ENCODE measurements at regions not wholly inside any gene's neighbourhood (a gene's known extent, or its start where the extent isn't known, plus 50 kb on each side); places are given as distances from the start of the nearest gene placed in this dataset.
"Not testable (repeated sequence)": the region's sequence is repeated elsewhere in the genome, so short reads cannot be mapped to it uniquely, and the experiment has no call there.

- DNase-seq (ENCODE audit: low spot score) = no peak
- no peaks in the 10 kb centered on the region for H3K4me1 ChIP-seq (ENCODE audit: insufficient read depth, low read length, poor library complexity, severe bottlenecking)
- no peaks in the 10 kb centered on the region for H3K9me3 ChIP-seq (ENCODE audit: low read length)
- TF ChIP-seq CTCF (conservative IDR thresholded peaks at IDR 0.05; ENCODE audit: low read length) = no peak
- no peak for TF ChIP-seq EZH2phosphoT487 (IDR thresholded peaks at IDR 0.05; ENCODE audit: borderline replicate concordance, low read depth, low read length)
- H3K9me2 ChIP-seq (ENCODE audit: insufficient read depth, low read length) = no peaks in the 10 kb centered on the region
- intact Hi-C loops (cut with micrococcal nuclease; ENCODE audit: unreplicated experiment) = no loop called here
- ChIA-PET CTCF (ENCODE audit: unreplicated experiment) (no interaction called here), POLR2A (no interaction called here)
- no peak overlapping the region for H2AFZ ChIP-seq (ENCODE audit: low read length)
- H3K36me3 ChIP-seq (ENCODE audit: insufficient read depth, low read length) = no peaks in the 10 kb centered on the region
- H3K27ac ChIP-seq (ENCODE audit: low read depth, low read length, poor library complexity, severe bottlenecking) = no peak overlapping the region
- no peaks in the 10 kb centered on the region for H3K79me2 ChIP-seq (ENCODE audit: insufficient read depth, low read depth, low read length)
- no peak overlapping the region for H3K4me2 ChIP-seq (ENCODE audit: low read length)
- H3K4me3 ChIP-seq (ENCODE audit: low read depth, low read length, poor library complexity, severe bottlenecking) = no peak overlapping the region
- BruUV-seq (replicated peaks) = no TSS peak
- no peaks in the 10 kb centered on the region for H4K20me1 ChIP-seq (ENCODE audit: insufficient read depth, low read length)
These were observed 276.4 kb upstream of the TLE3 start for GRCh38 chr15:70374096-70374495.

- H3K9me3 ChIP-seq (ENCODE audit: low read length); H3K4me3 ChIP-seq (ENCODE audit: low read depth, low read length, poor library complexity, severe bottlenecking); H3K4me2 ChIP-seq (ENCODE audit: low read length); H3K9me2 ChIP-seq (ENCODE audit: insufficient read depth, low read length); POLR2A ChIA-PET; H3K36me3 ChIP-seq (ENCODE audit: insufficient read depth, low read length); CTCF ChIA-PET (ENCODE audit: unreplicated experiment); BruUV-seq (replicated peaks); DNase-seq (ENCODE audit: low spot score); H4K20me1 ChIP-seq (ENCODE audit: insufficient read depth, low read length); intact Hi-C loops (cut with micrococcal nuclease; ENCODE audit: unreplicated experiment); H3K4me1 ChIP-seq (ENCODE audit: insufficient read depth, low read length, poor library complexity, severe bottlenecking); H2AFZ ChIP-seq (ENCODE audit: low read length); H3K79me2 ChIP-seq (ENCODE audit: insufficient read depth, low read depth, low read length); H3K27ac ChIP-seq (ENCODE audit: low read depth, low read length, poor library complexity, severe bottlenecking): not testable (repeated sequence)
These were observed 275.7 kb upstream of the TLE3 start for GRCh38 chr15:70373439-70373838.

GRCh38 chr15:70367913-70368705, 270.4 kb upstream of the TLE3 start:
- H3K4me3 ChIP-seq (ENCODE audit: low read depth, low read length, poor library complexity, severe bottlenecking); H4K20me1 ChIP-seq (ENCODE audit: insufficient read depth, low read length); H3K9me2 ChIP-seq (ENCODE audit: insufficient read depth, low read length); intact Hi-C loops (cut with micrococcal nuclease; ENCODE audit: unreplicated experiment); H3K79me2 ChIP-seq (ENCODE audit: insufficient read depth, low read depth, low read length); H2AFZ ChIP-seq (ENCODE audit: low read length); H3K4me2 ChIP-seq (ENCODE audit: low read length); H3K36me3 ChIP-seq (ENCODE audit: insufficient read depth, low read length); H3K9me3 ChIP-seq (ENCODE audit: low read length); H3K27ac ChIP-seq (ENCODE audit: low read depth, low read length, poor library complexity, severe bottlenecking); CTCF ChIA-PET (ENCODE audit: unreplicated experiment); POLR2A ChIA-PET; BruUV-seq (replicated peaks); DNase-seq (ENCODE audit: low spot score); H3K4me1 ChIP-seq (ENCODE audit: insufficient read depth, low read length, poor library complexity, severe bottlenecking): not testable (repeated sequence)

- H3K4me2 ChIP-seq (ENCODE audit: low read length); intact Hi-C loops (cut with micrococcal nuclease; ENCODE audit: unreplicated experiment); H3K79me2 ChIP-seq (ENCODE audit: insufficient read depth, low read depth, low read length); POLR2A ChIA-PET; BruUV-seq (replicated peaks); CTCF ChIA-PET (ENCODE audit: unreplicated experiment); H3K4me3 ChIP-seq (ENCODE audit: low read depth, low read length, poor library complexity, severe bottlenecking); H3K9me3 ChIP-seq (ENCODE audit: low read length); H3K27ac ChIP-seq (ENCODE audit: low read depth, low read length, poor library complexity, severe bottlenecking); DNase-seq (ENCODE audit: low spot score); H3K4me1 ChIP-seq (ENCODE audit: insufficient read depth, low read length, poor library complexity, severe bottlenecking); H3K36me3 ChIP-seq (ENCODE audit: insufficient read depth, low read length); H2AFZ ChIP-seq (ENCODE audit: low read length); H4K20me1 ChIP-seq (ENCODE audit: insufficient read depth, low read length); H3K9me2 ChIP-seq (ENCODE audit: insufficient read depth, low read length): not testable (repeated sequence)
These were observed 266.3 kb upstream of the TLE3 start for GRCh38 chr15:70364023-70364422.

Data from OCI-LY7 (cell line).